GM20431 (cell line): ENCODE measurements at regions not wholly inside any gene's neighbourhood (a gene's known extent, or its start where the extent isn't known, plus 50 kb on each side); places are given as distances from the start of the nearest gene placed in this dataset.
"Not testable (repeated sequence)": the region's sequence is repeated elsewhere in the genome, so short reads cannot be mapped to it uniquely, and the experiment has no call there.

ENCODE experiments used
- in situ Hi-C: fragments of 300-500 bp; cut with MseI, MboI; formaldehyde crosslinking; loops from one replicate; pipeline ENCODE4 v1.15.0; 2020; ENCODE audit warnings: low sequenced_read_pairs; ENCODE audit not compliant: unreplicated experiment

- in situ Hi-C loops = loop anchor here (25.0 kb wide), 1 partner anchor 412 kb away; no protein-coding TSS in a partner anchor
These were observed 87.4 kb downstream of the IGLL5 start for GRCh38 chr22:22974795-22975580.

GRCh38 chr22:22976033-22976922, 88.7 kb downstream of the IGLL5 start:
- in situ Hi-C loops = no loop called here

GRCh38 chr22:22977479-22978200, 90.0 kb downstream of the IGLL5 start:
- in situ Hi-C loops = no loop called here

- in situ Hi-C loops = no loop called here
These were observed 91.0 kb downstream of the IGLL5 start for GRCh38 chr22:22978637-22979036.

- in situ Hi-C loops = no loop called here
These were observed 91.1 kb upstream of the GNAZ start for GRCh38 chr22:22979121-22979724.

- in situ Hi-C loops = no loop called here
These were observed 90.4 kb upstream of the GNAZ start for GRCh38 chr22:22979954-22980353.

GRCh38 chr22:22981670-22982571, 88.4 kb upstream of the GNAZ start:
- in situ Hi-C loops = no loop called here

GRCh38 chr22:22982616-22983015, 87.7 kb upstream of the GNAZ start:
- in situ Hi-C loops = no loop called here

- in situ Hi-C loops = no loop called here
These were observed 87.2 kb upstream of the GNAZ start for GRCh38 chr22:22983123-22983522.

- in situ Hi-C loops = no loop called here
These were observed 86.5 kb upstream of the GNAZ start for GRCh38 chr22:22983816-22984215.

GRCh38 chr22:22984967-22985366, 85.4 kb upstream of the GNAZ start:
- in situ Hi-C loops = no loop called here

GRCh38 chr22:22986008-22986407, 84.3 kb upstream of the GNAZ start:
- in situ Hi-C loops = no loop called here

GRCh38 chr22:22986640-22987039, 83.7 kb upstream of the GNAZ start:
- in situ Hi-C loops = no loop called here

GRCh38 chr22:22988150-22988549, 82.2 kb upstream of the GNAZ start:
- in situ Hi-C loops = no loop called here

GRCh38 chr22:22988785-22989184, 81.5 kb upstream of the GNAZ start:
- in situ Hi-C loops = no loop called here

GRCh38 chr22:22989856-22990255, 80.5 kb upstream of the GNAZ start:
- in situ Hi-C loops = no loop called here

- in situ Hi-C loops = not testable (repeated sequence)
These were observed 79.4 kb upstream of the GNAZ start for GRCh38 chr22:22990711-22991505.

GRCh38 chr22:22992474-22992873, 77.8 kb upstream of the GNAZ start:
- in situ Hi-C loops = no loop called here
